K562 (cell line): ENCODE measurements at regions not wholly inside any gene's neighbourhood (a gene's known extent, or its start where the extent isn't known, plus 50 kb on each side); places are given as distances from the start of the nearest gene placed in this dataset.

Source experiments
- ATAC-seq: fragments of 200-7000 bp; cut with Tn5 transposase; 3 replicates; pipeline ENCODE4 v1.9.1; 2020; ENCODE audit warnings: moderate library complexity
- BruUV-seq: library from RNA; stranded (reverse); fragments of 400-500 nt; replicated peaks from 2 replicates; lab custom pipeline; 2021; lab: Mats Ljungman, UMichigan
- CTCF ChIA-PET: fragments of 300-600 bp; formaldehyde crosslinking; extraction: SDS; loops from one replicate; lab custom pipeline; 2021; ENCODE audit warnings: low intra/inter-chr PET ratio; lab: Yijun Ruan, JAX
- POLR2A ChIA-PET: fragments of 300-600, 350-650 bp; sonication (Branson Sonifier 250); formaldehyde crosslinking; extraction: SDS; loops from one replicate; lab custom pipeline; 2021; ENCODE audit warnings: antibody characterized with exemption, inconsistent platforms; lab: Yijun Ruan, JAX
- DNase-seq, 4 experiments: peaks; one replicate each; pipeline versions ENCODE4 v3.0.0 to v3.0.0-alpha.2; 2011 to 2018; ENCODE audit warnings: low spot score in 3 of 4, mixed read lengths in 3 of 4; ENCODE audit errors: extremely low read depth in 1 of 4
- FAIRE-seq: peaks from 2 replicates; lab custom pipeline; 2011; peaks lifted over from hg19 to GRCh38; lab: Jason Lieb, UNC
- H2AFZ ChIP-seq: 2 replicates; pipeline ENCODE4 v1.6.0; 2011; ENCODE audit warnings: low read depth, low read length, control low read depth, inconsistent platforms
- H3K27ac ChIP-seq: fragments of 200-600 bp; 3 replicates; pipeline ENCODE4 v1.8.0; 2011; ENCODE audit warnings: low read depth, mild to moderate bottlenecking, control low read depth, inconsistent platforms, low read length, moderate library complexity, mixed read lengths; ENCODE audit errors: extremely low read depth
- H3K27me3 ChIP-seq, 2 experiments: fragments of 300-600 bp in 1 of 2; 2 replicates in 1 of 2; 3 replicates in 1 of 2; pipeline versions ENCODE4 v1.6.0 to v1.8.0; 2011; ENCODE audit warnings: inconsistent platforms in 2 of 2, low read length in 2 of 2, mild to moderate bottlenecking in 1 of 2, mixed read lengths in 1 of 2, moderate library complexity in 1 of 2; ENCODE audit not compliant: control insufficient read depth in 2 of 2, insufficient read depth in 2 of 2
- H3K36me3 ChIP-seq: fragments of 300-600 bp; 3 replicates; pipeline ENCODE4 v1.8.0; 2011; ENCODE audit warnings: mild to moderate bottlenecking, low read length, inconsistent platforms; ENCODE audit not compliant: control insufficient read depth, insufficient read depth
- H3K4me1 ChIP-seq, 2 experiments: fragments of 200-600 bp in 1 of 2; replicated peaks in 1 of 2; 2 replicates in 1 of 2; 3 replicates in 1 of 2; pipeline versions ENCODE4 v1.5.1 to v1.8.0; 2011; ENCODE audit warnings: inconsistent platforms in 2 of 2, low read length in 2 of 2, mild to moderate bottlenecking in 1 of 2, mixed read lengths in 1 of 2, moderate library complexity in 1 of 2; ENCODE audit not compliant: control insufficient read depth in 2 of 2, insufficient read depth in 2 of 2
- H3K4me2 ChIP-seq: 2 replicates; pipeline ENCODE4 v1.6.1; 2011; ENCODE audit warnings: low read length, control low read depth, inconsistent platforms, mixed read lengths; ENCODE audit not compliant: insufficient read depth
- H3K4me3 ChIP-seq: fragments of 200-600 bp; sonication (generic), shearing (Covaris generic); 2 replicates; pipeline ENCODE4 v1.5.1; 2016; ENCODE audit warnings: control low read depth, inconsistent platforms
- H3K79me2 ChIP-seq: fragments of 200-600 bp; 3 replicates; pipeline ENCODE4 v1.8.0; 2011; ENCODE audit warnings: low read length, inconsistent platforms; ENCODE audit not compliant: control insufficient read depth, insufficient read depth
- H3K9ac ChIP-seq, 2 experiments: 2 replicates each; pipeline versions ENCODE4 v1.6.0 to v1.6.1; 2011; ENCODE audit warnings: low read depth in 2 of 2, low read length in 2 of 2, control low read depth in 1 of 2, inconsistent platforms in 1 of 2, mild to moderate bottlenecking in 1 of 2, mixed read lengths in 1 of 2; ENCODE audit not compliant: insufficient read depth in 1 of 2
- H3K9me1 ChIP-seq: one replicate; pipeline ENCODE4 v1.6.0; 2011; ENCODE audit warnings: inconsistent platforms, mild to moderate bottlenecking, low read length, moderate library complexity; ENCODE audit not compliant: control insufficient read depth, insufficient read depth
- H3K9me3 ChIP-seq: replicated peaks from 2 replicates; pipeline ENCODE4 v1.5.1; 2011; ENCODE audit warnings: low read depth, low read length, inconsistent platforms; ENCODE audit not compliant: control insufficient read depth, insufficient read depth
- H4K20me1 ChIP-seq: replicated peaks from 2 replicates; pipeline ENCODE4 v1.6.1; 2011; ENCODE audit warnings: low read length, inconsistent platforms, mixed read lengths; ENCODE audit not compliant: control insufficient read depth, insufficient read depth
- CREM ChIP-seq: IDR thresholded peaks from 2 replicates; pipeline ENCODE4 v1.6.1; 2014; ENCODE audit warnings: antibody characterized with exemption, low read depth
- EGR1 ChIP-seq: fragments of 450-650 bp; conservative IDR thresholded peaks from 2 replicates; pipeline ENCODE4 v1.6.1; 2017; ENCODE audit warnings: mild to moderate bottlenecking
- HMG20A ChIP-seq: fragments of 450-650 bp; formaldehyde crosslinking; conservative IDR thresholded peaks from 2 replicates; pipeline ENCODE4 v1.4.0; 2020; ENCODE audit warnings: mild to moderate bottlenecking, mixed read lengths
- KDM2B ChIP-seq: fragments of 250-450 bp; sonication (Bioruptor Pico); IDR thresholded peaks from 2 replicates; pipeline ENCODE4 v1.8.0; 2021; ENCODE audit warnings: mild to moderate bottlenecking, moderate library complexity
- MAZ ChIP-seq, 2 experiments: fragments of 450-650 bp in 1 of 2; sonication (generic) in 1 of 2; formaldehyde crosslinking; IDR thresholded peaks in 1 of 2; conservative IDR thresholded peaks in 1 of 2; 2 replicates each; pipeline versions ENCODE4 v1.4.0 to v1.5.0; 2020; ENCODE audit warnings: mild to moderate bottlenecking in 1 of 2, missing genetic modification reagents in 1 of 2
- NFE2L1 ChIP-seq: fragments of 450-650 bp; IDR thresholded peaks from 2 replicates; pipeline ENCODE4 v1.6.1; 2016; ENCODE audit warnings: missing genetic modification characterization, low read depth, mild to moderate bottlenecking, missing compliant biosample characterization, moderate library complexity, borderline replicate concordance
- TARDBP ChIP-seq: fragments of 450-650 bp; IDR thresholded peaks from 2 replicates; pipeline ENCODE4 v1.6.1; 2016
- TCFL5 ChIP-seq: fragments of 250-450 bp; sonication (Bioruptor Pico); conservative IDR thresholded peaks from 2 replicates; pipeline ENCODE4 v1.6.1; 2021; ENCODE audit warnings: mild to moderate bottlenecking, moderate library complexity, matching md5 sums
- ZKSCAN8 ChIP-seq: fragments of 200-800 bp; sonication (Bioruptor generic); IDR thresholded peaks from 2 replicates; pipeline ENCODE4 v1.6.1; 2016; ENCODE audit warnings: missing genetic modification characterization, missing compliant biosample characterization
- ZNF830 ChIP-seq: fragments of 250-450 bp; sonication (Bioruptor Pico); IDR thresholded peaks from 2 replicates; pipeline ENCODE4 v1.5.0; 2021; ENCODE audit warnings: mild to moderate bottlenecking
- WGBS: fragments of 100-300 bp; shearing (Covaris generic); methylation state at CpG from one replicate; pipeline ENCODE4 v1.1.6; 2016; ENCODE audit warnings: low coverage, mixed read lengths; ENCODE audit not compliant: insufficient coverage; ENCODE audit errors: missing lambda C conversion rate; 5-methylcytosine and 5-hydroxymethylcytosine counted together
- in situ Hi-C: fragments of 300-500 bp; cut with MboI; formaldehyde crosslinking; loops from 4 replicates; pipeline ENCODE4 v1.15.0; 2018; ENCODE audit warnings: inconsistent platforms, mixed read lengths
- intact Hi-C: fragments of 100-400 bp; cut with micrococcal nuclease; formaldehyde crosslinking; loops from 2 replicates; pipeline ENCODE4 v1.14.2; 2022
- TF ChIP-seq, protein P1 (sequence below): fragments of 450-650 bp; formaldehyde crosslinking; IDR thresholded peaks from 2 replicates; pipeline ENCODE4 v1.4.0; 2020; ENCODE audit warnings: mild to moderate bottlenecking, mixed read lengths
- TF ChIP-seq, protein P2 (sequence below): fragments of 250-450 bp; sonication (Bioruptor Pico); IDR thresholded peaks from 2 replicates; pipeline ENCODE4 v1.9.0; 2021; ENCODE audit warnings: mild to moderate bottlenecking

DNA sequence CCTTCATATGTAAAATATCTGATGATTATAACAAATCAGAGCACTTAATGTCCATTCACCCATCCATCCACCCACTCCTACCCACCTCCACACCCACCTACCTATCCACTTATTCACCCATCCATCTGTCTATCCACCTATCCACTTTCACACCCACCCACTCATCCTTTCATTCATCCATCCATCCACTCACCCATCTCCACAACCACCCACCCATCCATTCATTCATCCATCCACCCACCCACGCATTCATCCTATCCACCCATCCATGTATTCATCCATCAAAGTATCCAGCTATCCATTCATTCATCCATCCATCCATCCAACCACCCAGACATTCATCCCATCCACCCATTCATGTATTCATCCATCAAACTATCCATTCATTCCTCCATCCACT lies 466.1 kb downstream of the AJAP1 start:
- no peak for FAIRE-seq
- BruUV-seq, result no TSS peak
- CTCF ChIA-PET, result no interaction called here
- H3K4me2 ChIP-seq, result no peak overlapping the region
- no peaks in the 10 kb centered on the region for H3K9me1 ChIP-seq
- no peaks in the 10 kb centered on the region for H3K4me1 ChIP-seq
- whole genome bisulfite sequencing, result 0% methylated on average over 1 of the region's 1 CpG
- no peak overlapping the region for H2AFZ ChIP-seq
- no peak overlapping the region for H3K9ac ChIP-seq
- ATAC-seq, result no peak
- no peaks in the 10 kb centered on the region for H3K36me3 ChIP-seq
- in situ Hi-C loops (no loop called here), intact Hi-C loops (no loop called here)
- H3K79me2 ChIP-seq, result no peaks in the 10 kb centered on the region
- POLR2A ChIA-PET, result no interaction called here
- no peak for DNase-seq
- H3K9me3 ChIP-seq, result no peaks in the 10 kb centered on the region
- TF ChIP-seq KDM2B (CRISPR knock-in tag) (no peak), TCFL5 (CRISPR knock-in tag) (no peak), NFE2L1 (tag) (no peak), ZNF830 (no peak), TARDBP (no peak), MAZ (CRISPR knock-in tag; conservative IDR thresholded peaks at IDR 0.05 in 1 of 2, IDR thresholded peaks at IDR 0.05 in 1 of 2) (no peak), HMG20A (CRISPR knock-in tag) (no peak), CREM (no peak), ZKSCAN8 (no peak), EGR1 (no peak)
- TF ChIP-seq, protein P1, sequence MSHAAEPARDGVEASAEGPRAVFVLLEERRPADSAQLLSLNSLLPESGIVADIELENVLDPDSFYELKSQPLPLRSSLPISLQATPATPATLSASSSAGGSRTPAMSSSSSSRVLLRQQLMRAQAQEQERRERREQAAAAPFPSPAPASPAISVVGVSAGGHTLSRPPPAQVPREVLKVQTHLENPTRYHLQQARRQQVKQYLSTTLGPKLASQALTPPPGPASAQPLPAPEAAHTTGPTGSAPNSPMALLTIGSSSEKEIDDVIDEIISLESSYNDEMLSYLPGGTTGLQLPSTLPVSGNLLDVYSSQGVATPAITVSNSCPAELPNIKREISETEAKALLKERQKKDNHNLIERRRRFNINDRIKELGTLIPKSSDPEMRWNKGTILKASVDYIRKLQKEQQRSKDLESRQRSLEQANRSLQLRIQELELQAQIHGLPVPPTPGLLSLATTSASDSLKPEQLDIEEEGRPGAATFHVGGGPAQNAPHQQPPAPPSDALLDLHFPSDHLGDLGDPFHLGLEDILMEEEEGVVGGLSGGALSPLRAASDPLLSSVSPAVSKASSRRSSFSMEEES (CRISPR knock-in tag), result no peak
- TF ChIP-seq, protein P2, sequence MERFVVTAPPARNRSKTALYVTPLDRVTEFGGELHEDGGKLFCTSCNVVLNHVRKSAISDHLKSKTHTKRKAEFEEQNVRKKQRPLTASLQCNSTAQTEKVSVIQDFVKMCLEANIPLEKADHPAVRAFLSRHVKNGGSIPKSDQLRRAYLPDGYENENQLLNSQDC (CRISPR knock-in tag), result no peak
- H3K4me3 ChIP-seq, result no peak overlapping the region
- H4K20me1 ChIP-seq, result no peaks in the 10 kb centered on the region
- no peak overlapping the region for H3K27ac ChIP-seq
- H3K27me3 ChIP-seq, result no peaks in the 10 kb centered on the region
